Cortex of kidney (tissue), 1 donor: ENCODE measurements at regions not wholly inside any gene's neighbourhood (a gene's known extent, or its start where the extent isn't known, plus 50 kb on each side); places are given as distances from the start of the nearest gene placed in this dataset.

Source experiments
- DNase-seq: peaks from one replicate; lab custom pipeline; 2025; lab: John Stamatoyannopoulos, UW

GRCh38 chr20:22652681-22653588 lies 68.6 kb upstream of the FOXA2 start:
- DNase-seq = no peak

GRCh38 chr20:22653658-22654642 lies 69.6 kb upstream of the FOXA2 start:
- no peak for DNase-seq

- no peak for DNase-seq
Measured at GRCh38 chr20:22663528-22664025, 79.2 kb upstream of the FOXA2 start.

GRCh38 chr20:22667198-22667597 lies 82.8 kb upstream of the FOXA2 start:
- no peak for DNase-seq

GRCh38 chr20:22672191-22672590 lies 87.8 kb upstream of the FOXA2 start:
- DNase-seq = no peak

- DNase-seq = no peak
Measured at GRCh38 chr20:22673467-22673866, 89.1 kb upstream of the FOXA2 start.

- no peak for DNase-seq
Measured at GRCh38 chr20:22675341-22675740, 91.0 kb upstream of the FOXA2 start.

- no peak for DNase-seq
Measured at GRCh38 chr20:22678678-22679077, 94.3 kb upstream of the FOXA2 start.

GRCh38 chr20:22679197-22679596 lies 94.8 kb upstream of the FOXA2 start:
- no peak for DNase-seq

- no peak for DNase-seq
Measured at GRCh38 chr20:22680031-22680740, 95.8 kb upstream of the FOXA2 start.

- no peak for DNase-seq
Measured at GRCh38 chr20:22681591-22682248, 97.3 kb upstream of the FOXA2 start.

GRCh38 chr20:22682381-22682780 lies 98.0 kb upstream of the FOXA2 start:
- no peak for DNase-seq

GRCh38 chr20:22684072-22684762 lies 99.8 kb upstream of the FOXA2 start:
- no peak for DNase-seq

- DNase-seq = no peak
Measured at GRCh38 chr20:22684763-22685443, 100.5 kb upstream of the FOXA2 start.

- no peak for DNase-seq
Measured at GRCh38 chr20:22686097-22686496, 101.7 kb upstream of the FOXA2 start.

- no peak for DNase-seq
Measured at GRCh38 chr20:22687676-22688349, 103.4 kb upstream of the FOXA2 start.

GRCh38 chr20:22688485-22688884 lies 104.1 kb upstream of the FOXA2 start:
- no peak for DNase-seq

- no peak for DNase-seq
Measured at GRCh38 chr20:22689266-22689665, 104.9 kb upstream of the FOXA2 start.

- DNase-seq = no peak
Measured at GRCh38 chr20:22690000-22690399, 105.6 kb upstream of the FOXA2 start.
